SK-N-SH treated with all-trans-retinoic acid at 6 μM for 48 hours (cell line): ENCODE measurements at regions not wholly inside any gene's neighbourhood (a gene's known extent, or its start where the extent isn't known, plus 50 kb on each side); places are given as distances from the start of the nearest gene placed in this dataset.

Source experiments
- ARNTL ChIP-seq: fragments of 450-650 bp; formaldehyde crosslinking; IDR thresholded peaks from 2 replicates; pipeline ENCODE4 v1.5.0; 2020; ENCODE audit warnings: low read depth, mild to moderate bottlenecking, moderate library complexity, borderline replicate concordance
- ESRRG ChIP-seq: fragments of 250-450 bp; sonication (Bioruptor Pico); IDR thresholded peaks from 2 replicates; pipeline ENCODE4 v1.6.1; 2021; ENCODE audit warnings: mild to moderate bottlenecking
- PATZ1 ChIP-seq: fragments of 250-450 bp; sonication (Bioruptor Pico); IDR thresholded peaks from 2 replicates; pipeline ENCODE4 v1.8.0; 2020; ENCODE audit warnings: mild to moderate bottlenecking, moderate library complexity, borderline replicate concordance
- POU6F1 ChIP-seq: fragments of 250-450 bp; sonication (Bioruptor Pico); IDR thresholded peaks from 2 replicates; pipeline ENCODE4 v1.8.0; 2021; ENCODE audit warnings: low read depth, mild to moderate bottlenecking, moderate library complexity, borderline replicate concordance
- PPARA ChIP-seq: fragments of 250-450 bp; sonication (Bioruptor Pico); IDR thresholded peaks from 2 replicates; pipeline ENCODE4 v1.5.0; 2020; ENCODE audit warnings: mild to moderate bottlenecking, borderline replicate concordance
- SNAI2 ChIP-seq: fragments of 250-450 bp; sonication (Bioruptor Pico); IDR thresholded peaks from 2 replicates; pipeline ENCODE4 v1.5.0; 2020; ENCODE audit warnings: mild to moderate bottlenecking, moderate library complexity
- TCF4 ChIP-seq: fragments of 250-450 bp; sonication (Bioruptor Pico); IDR thresholded peaks from 2 replicates; pipeline ENCODE4 v1.8.0; 2021; ENCODE audit warnings: mild to moderate bottlenecking, moderate library complexity, borderline replicate concordance
- TOX ChIP-seq: fragments of 250-450 bp; sonication (Bioruptor Pico); IDR thresholded peaks from 2 replicates; pipeline ENCODE4 v1.8.0; 2021; ENCODE audit warnings: mild to moderate bottlenecking, moderate library complexity, borderline replicate concordance
- ZC3H10 ChIP-seq: fragments of 250-450 bp; sonication (Bioruptor Pico); IDR thresholded peaks from 2 replicates; pipeline ENCODE4 v1.5.1; 2021; ENCODE audit warnings: mild to moderate bottlenecking, moderate library complexity
- ZFP3 ChIP-seq: fragments of 250-450 bp; sonication (Bioruptor Pico); IDR thresholded peaks from 2 replicates; pipeline ENCODE4 v1.5.0; 2020; ENCODE audit warnings: mild to moderate bottlenecking, moderate library complexity
- ZFP30 ChIP-seq: fragments of 450-650 bp; formaldehyde crosslinking; IDR thresholded peaks from 2 replicates; pipeline ENCODE4 v1.5.0; 2022; ENCODE audit warnings: mild to moderate bottlenecking, moderate library complexity
- ZNF8 ChIP-seq: fragments of 450-650 bp; formaldehyde crosslinking; IDR thresholded peaks from 2 replicates; pipeline ENCODE4 v1.5.0; 2020; ENCODE audit warnings: mild to moderate bottlenecking, moderate library complexity
- TF ChIP-seq, protein P1 (sequence below): fragments of 250-450 bp; sonication (Bioruptor Pico); IDR thresholded peaks from 2 replicates; pipeline ENCODE4 v1.5.1; 2021; ENCODE audit warnings: mild to moderate bottlenecking, moderate library complexity

- no peak for TF ChIP-seq ESRRG (CRISPR knock-in tag)
- TF ChIP-seq ZFP30 (CRISPR knock-in tag) = no peak
- no peak for TF ChIP-seq PPARA (CRISPR knock-in tag)
- TF ChIP-seq TOX (CRISPR knock-in tag) = no peak
- TF ChIP-seq TCF4 (CRISPR knock-in tag) = no peak
- no peak for TF ChIP-seq ZFP3
- no peak for TF ChIP-seq ZNF8
- no peak for TF ChIP-seq SNAI2 (CRISPR knock-in tag)
- no peak for TF ChIP-seq POU6F1 (CRISPR knock-in tag)
- no peak for TF ChIP-seq ARNTL
- TF ChIP-seq, protein P1, sequence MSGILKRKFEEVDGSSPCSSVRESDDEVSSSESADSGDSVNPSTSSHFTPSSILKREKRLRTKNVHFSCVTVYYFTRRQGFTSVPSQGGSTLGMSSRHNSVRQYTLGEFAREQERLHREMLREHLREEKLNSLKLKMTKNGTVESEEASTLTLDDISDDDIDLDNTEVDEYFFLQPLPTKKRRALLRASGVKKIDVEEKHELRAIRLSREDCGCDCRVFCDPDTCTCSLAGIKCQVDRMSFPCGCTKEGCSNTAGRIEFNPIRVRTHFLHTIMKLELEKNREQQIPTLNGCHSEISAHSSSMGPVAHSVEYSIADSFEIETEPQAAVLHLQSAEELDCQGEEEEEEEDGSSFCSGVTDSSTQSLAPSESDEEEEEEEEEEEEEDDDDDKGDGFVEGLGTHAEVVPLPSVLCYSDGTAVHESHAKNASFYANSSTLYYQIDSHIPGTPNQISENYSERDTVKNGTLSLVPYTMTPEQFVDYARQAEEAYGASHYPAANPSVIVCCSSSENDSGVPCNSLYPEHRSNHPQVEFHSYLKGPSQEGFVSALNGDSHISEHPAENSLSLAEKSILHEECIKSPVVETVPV = no peak
- no peak for TF ChIP-seq PATZ1 (CRISPR knock-in tag)
- no peak for TF ChIP-seq ZC3H10 (CRISPR knock-in tag)
Measured at GRCh38 chr4:188613976-188614375, 474.7 kb downstream of the TRIML1 start.
